ENCODE measurements at regions not wholly inside any gene's neighbourhood (a gene's known extent, or its start where the extent isn't known, plus 50 kb on each side); places are given as distances from the start of the nearest gene placed in this dataset.
"Not testable (repeated sequence)": the region's sequence is repeated elsewhere in the genome, so short reads cannot be mapped to it uniquely, and the experiment has no call there.

- not testable (repeated sequence) for DNase-seq
Observed at GRCh38 chr7:76708446-76708845, 81.4 kb upstream of the POMZP3 start.

- DNase-seq, result not testable (repeated sequence)
Observed at GRCh38 chr7:76703815-76704214, 76.7 kb upstream of the POMZP3 start.

- not testable (repeated sequence) for DNase-seq
Observed at GRCh38 chr7:76686277-76686676, 59.2 kb upstream of the POMZP3 start.

GRCh38 chr7:76684737-76685136 is 57.7 kb upstream of the POMZP3 start:
- DNase-seq, result not testable (repeated sequence)

GRCh38 chr7:76683631-76684030 is 56.6 kb upstream of the POMZP3 start:
- DNase-seq, result not testable (repeated sequence)

- peak; percentile 75 for DNase-seq
Observed at GRCh38 chr7:76681810-76682209, 54.7 kb upstream of the POMZP3 start.

GRCh38 chr7:76679174-76679573 is 52.1 kb upstream of the POMZP3 start:
- DNase-seq, result peak; percentile 77

- DNase-seq, result peak; percentile 25
Observed at GRCh38 chr7:76678500-76678899, 51.4 kb upstream of the POMZP3 start.

- DNase-seq, result not testable (repeated sequence)
Observed at GRCh38 chr7:76676890-76677289, 49.8 kb upstream of the POMZP3 start.

All from NCI-H146 (cell line).